ENCODE measurements at regions not wholly inside any gene's neighbourhood (a gene's known extent, or its start where the extent isn't known, plus 50 kb on each side); places are given as distances from the start of the nearest gene placed in this dataset.

DNA sequence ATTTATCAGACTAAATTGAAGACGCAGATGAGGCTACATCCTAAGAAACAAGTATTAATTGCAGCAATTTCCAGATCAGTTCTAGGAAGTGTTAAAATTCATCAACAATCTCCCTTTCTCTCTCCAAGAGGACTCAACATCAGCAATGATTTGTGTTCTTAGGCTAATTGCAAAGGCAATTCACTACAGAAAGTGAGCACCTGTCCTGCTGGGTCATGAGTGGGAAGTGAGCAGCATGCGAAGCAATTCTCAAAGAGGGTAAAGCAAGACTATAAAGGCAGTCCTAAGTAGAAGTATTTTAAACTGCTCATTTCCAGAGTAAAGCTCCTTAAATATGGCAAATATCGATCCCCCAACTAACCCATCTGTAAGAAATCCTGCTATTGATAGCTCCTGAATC is 1191.0 kb upstream of the ALCAM start:
- DNase-seq (ENCODE audit: low read depth) = no peak
- no peak overlapping the region for H3K4me3 ChIP-seq (ENCODE audit: low read depth, low read length)

DNA sequence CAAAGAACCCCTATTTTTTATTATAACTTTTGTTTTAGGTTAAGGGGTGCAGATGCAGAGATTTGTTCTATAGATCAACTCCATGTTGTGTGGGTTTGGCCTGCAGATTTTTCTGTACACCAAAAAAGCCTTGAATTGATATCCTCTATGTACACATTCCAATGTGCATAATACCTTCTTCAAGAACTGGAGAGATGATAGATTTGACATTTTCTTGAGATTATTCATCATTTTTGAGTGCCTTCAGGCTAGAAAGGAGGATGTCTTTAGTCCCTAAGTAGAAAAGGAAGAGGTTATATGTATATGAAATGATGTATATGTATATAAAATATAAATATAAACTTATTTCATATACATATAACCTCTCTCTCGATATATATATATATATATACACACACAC is 1190.0 kb upstream of the ALCAM start:
- TF ChIP-seq, protein P1, sequence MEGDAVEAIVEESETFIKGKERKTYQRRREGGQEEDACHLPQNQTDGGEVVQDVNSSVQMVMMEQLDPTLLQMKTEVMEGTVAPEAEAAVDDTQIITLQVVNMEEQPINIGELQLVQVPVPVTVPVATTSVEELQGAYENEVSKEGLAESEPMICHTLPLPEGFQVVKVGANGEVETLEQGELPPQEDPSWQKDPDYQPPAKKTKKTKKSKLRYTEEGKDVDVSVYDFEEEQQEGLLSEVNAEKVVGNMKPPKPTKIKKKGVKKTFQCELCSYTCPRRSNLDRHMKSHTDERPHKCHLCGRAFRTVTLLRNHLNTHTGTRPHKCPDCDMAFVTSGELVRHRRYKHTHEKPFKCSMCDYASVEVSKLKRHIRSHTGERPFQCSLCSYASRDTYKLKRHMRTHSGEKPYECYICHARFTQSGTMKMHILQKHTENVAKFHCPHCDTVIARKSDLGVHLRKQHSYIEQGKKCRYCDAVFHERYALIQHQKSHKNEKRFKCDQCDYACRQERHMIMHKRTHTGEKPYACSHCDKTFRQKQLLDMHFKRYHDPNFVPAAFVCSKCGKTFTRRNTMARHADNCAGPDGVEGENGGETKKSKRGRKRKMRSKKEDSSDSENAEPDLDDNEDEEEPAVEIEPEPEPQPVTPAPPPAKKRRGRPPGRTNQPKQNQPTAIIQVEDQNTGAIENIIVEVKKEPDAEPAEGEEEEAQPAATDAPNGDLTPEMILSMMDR (IDR thresholded peaks at IDR 0.05; ENCODE audit: insufficient read depth, low read depth, low read length, missing control alignments) = no peak
- DNase-seq (ENCODE audit: low read depth) = no peak
- no peak overlapping the region for H3K4me3 ChIP-seq (ENCODE audit: low read depth, low read length)

More for the DNA sequence above, 1191.0 kb upstream of the ALCAM start:
- TF ChIP-seq, protein P1 (IDR thresholded peaks at IDR 0.05; ENCODE audit: insufficient read depth, low read depth, low read length, missing control alignments) = no peak

DNA sequence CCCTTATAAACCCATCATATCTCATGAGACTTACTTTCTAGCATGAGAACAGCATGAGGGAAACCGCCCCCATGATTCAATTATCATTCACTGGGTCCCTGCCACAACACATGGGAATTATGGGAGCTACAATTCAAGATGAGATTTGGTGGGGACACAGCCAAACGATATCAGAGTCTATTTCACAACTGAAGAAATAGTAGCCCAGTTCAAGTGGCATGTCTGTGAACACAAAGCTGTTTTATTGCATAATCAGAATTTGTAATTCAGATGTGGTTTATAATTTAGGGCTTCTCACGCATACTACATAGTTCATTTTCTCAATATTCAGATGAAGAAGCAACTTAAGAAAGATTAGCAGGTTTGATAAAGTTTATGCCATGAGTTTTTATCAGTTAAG is 1188.0 kb upstream of the ALCAM start:
- no peak overlapping the region for H3K4me3 ChIP-seq (ENCODE audit: low read depth, low read length)
- no peak for DNase-seq (ENCODE audit: low read depth)
- TF ChIP-seq, protein P1 (IDR thresholded peaks at IDR 0.05; ENCODE audit: insufficient read depth, low read depth, low read length, missing control alignments) = no peak

DNA sequence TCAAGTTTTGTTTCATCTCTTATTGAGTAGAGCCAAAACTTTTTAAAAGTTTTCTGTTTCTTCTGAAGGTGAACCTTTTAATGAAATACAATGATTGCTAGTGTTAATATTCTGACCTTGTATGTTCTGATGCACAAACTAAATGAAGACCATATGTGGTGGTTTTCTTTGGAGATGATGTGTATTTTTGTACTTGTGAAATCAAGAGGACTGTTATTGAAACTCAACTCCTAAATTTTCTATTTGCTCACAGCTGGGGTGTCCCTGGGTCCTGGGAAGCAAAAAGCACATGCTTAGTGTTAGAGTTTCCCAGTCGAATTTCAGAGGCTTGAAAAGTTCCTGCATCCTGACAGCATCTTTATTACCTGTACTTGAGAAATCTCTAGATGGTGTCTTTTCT is 1185.8 kb upstream of the ALCAM start:
- no peak overlapping the region for H3K4me3 ChIP-seq (ENCODE audit: low read depth, low read length)
- no peak for DNase-seq (ENCODE audit: low read depth)
- TF ChIP-seq, protein P1 (IDR thresholded peaks at IDR 0.05; ENCODE audit: insufficient read depth, low read depth, low read length, missing control alignments) = no peak

DNA sequence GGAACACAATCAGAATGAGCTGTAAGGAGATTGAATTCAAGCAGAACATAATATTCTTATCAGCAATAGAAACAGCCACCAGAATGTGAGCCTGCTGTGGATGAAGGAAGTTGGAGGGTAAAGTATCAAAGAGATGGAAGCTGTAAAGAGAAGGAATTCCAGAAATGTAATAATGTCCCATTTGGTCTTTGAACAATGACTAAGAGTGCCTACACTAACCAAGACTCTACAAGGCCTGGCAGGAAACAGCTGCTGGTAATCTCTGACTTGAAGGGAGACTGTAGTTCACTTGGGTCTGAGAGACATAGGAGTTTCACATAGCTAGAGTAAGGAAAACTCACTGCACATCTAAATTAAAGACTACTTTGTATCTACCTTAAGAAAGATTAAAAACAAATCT is 1176.0 kb upstream of the ALCAM start:
- no peak overlapping the region for H3K4me3 ChIP-seq (ENCODE audit: low read depth, low read length)
- no peak for DNase-seq (ENCODE audit: low read depth)
- TF ChIP-seq, protein P1 (IDR thresholded peaks at IDR 0.05; ENCODE audit: insufficient read depth, low read depth, low read length, missing control alignments) = no peak

DNA sequence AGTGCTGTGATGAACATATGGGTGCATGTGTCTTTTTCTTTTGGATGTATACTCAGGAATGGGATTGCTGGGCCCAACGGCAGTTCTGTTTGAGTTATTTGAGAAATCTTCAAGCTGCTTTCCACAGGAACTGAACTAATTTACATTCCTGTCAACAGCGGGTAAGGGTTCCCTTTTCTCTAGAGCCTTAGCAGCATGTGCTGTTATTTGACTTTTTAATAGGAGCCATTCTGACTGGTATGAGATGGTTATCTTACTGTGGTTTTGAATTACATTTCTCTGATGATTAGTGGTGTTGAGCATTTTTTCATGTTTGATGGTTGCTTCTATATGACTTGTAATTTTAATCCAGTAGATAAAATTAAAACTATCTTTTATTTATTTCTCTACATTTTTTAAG is 1168.6 kb upstream of the ALCAM start:
- TF ChIP-seq, protein P1 (IDR thresholded peaks at IDR 0.05; ENCODE audit: insufficient read depth, low read depth, low read length, missing control alignments) = no peak
- H3K4me3 ChIP-seq (ENCODE audit: low read depth, low read length) = no peak overlapping the region
- no peak for DNase-seq (ENCODE audit: low read depth)

DNA sequence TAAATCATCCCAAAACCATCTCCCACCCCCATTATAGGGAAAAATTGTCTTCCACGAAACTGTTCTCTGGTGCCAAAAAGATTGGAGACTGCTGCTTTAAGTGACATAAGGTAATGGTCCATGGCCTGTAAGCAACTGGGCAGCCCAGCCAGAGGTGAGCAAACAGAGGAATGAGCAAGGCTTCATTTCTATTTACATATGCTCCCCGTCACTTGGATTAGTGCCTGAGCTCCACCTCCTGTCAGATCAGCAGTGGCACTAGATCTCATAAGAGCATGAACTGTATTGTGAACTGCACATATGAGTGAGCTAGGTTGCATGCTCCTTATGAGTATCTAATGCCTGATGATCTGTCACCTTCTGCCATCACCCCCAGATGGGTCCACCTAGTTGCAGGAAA is 1159.8 kb upstream of the ALCAM start:
- DNase-seq (ENCODE audit: low read depth) = no peak
- TF ChIP-seq, protein P1 (IDR thresholded peaks at IDR 0.05; ENCODE audit: insufficient read depth, low read depth, low read length, missing control alignments) = no peak
- H3K4me3 ChIP-seq (ENCODE audit: low read depth, low read length) = no peak overlapping the region
